ENCODE measurements at regions not wholly inside any gene's neighbourhood (a gene's known extent, or its start where the extent isn't known, plus 50 kb on each side); places are given as distances from the start of the nearest gene placed in this dataset.

DNA sequence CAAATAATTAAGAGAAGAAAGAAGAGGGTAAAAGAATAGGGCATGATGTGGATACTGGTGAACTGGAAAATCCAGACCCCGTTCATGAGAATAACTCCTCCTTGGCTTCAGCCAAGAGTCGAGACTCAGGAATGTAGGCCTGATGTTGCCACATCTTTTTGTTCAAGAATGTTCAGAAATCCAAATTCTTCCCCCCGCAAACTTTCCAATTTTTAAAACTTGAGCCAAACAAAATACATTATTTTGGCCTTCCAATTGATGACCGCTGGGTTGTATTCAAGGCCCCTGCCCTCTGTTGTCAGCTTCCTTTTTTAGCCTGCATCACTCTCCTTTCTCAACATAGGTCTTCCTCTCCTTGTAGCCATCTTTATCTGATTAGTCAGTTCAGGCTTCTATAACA is 106.1 kb downstream of the TNFAIP3 start (continued):
- TF ChIP-seq AHDC1 (CRISPR knock-in tag; IDR thresholded peaks at IDR 0.05; ENCODE audit: borderline replicate concordance) (no peak), DZIP1 (CRISPR knock-in tag; IDR thresholded peaks at IDR 0.05) (no peak), ZNF672 (CRISPR knock-in tag; IDR thresholded peaks at IDR 0.05) (no peak), SALL1 (CRISPR knock-in tag; IDR thresholded peaks at IDR 0.05) (no peak), RXRB (CRISPR knock-in tag; IDR thresholded peaks at IDR 0.05; ENCODE audit: borderline replicate concordance) (no peak), ZNF552 (CRISPR knock-in tag; IDR thresholded peaks at IDR 0.05; ENCODE audit: borderline replicate concordance) (no peak), ZNF569 (CRISPR knock-in tag; IDR thresholded peaks at IDR 0.05; ENCODE audit: borderline replicate concordance) (no peak), ZNF431 (CRISPR knock-in tag; IDR thresholded peaks at IDR 0.05; ENCODE audit: borderline replicate concordance, low read depth) (no peak), HOXD1 (CRISPR knock-in tag; IDR thresholded peaks at IDR 0.05) (no peak), FOXK2 (IDR thresholded peaks at IDR 0.05) (no peak), ZNF660 (CRISPR knock-in tag; IDR thresholded peaks at IDR 0.05; ENCODE audit: borderline replicate concordance, low read depth) (no peak), YEATS4 (CRISPR knock-in tag; IDR thresholded peaks at IDR 0.05; ENCODE audit: borderline replicate concordance) (no peak), ZZZ3 (CRISPR knock-in tag; IDR thresholded peaks at IDR 0.05; ENCODE audit: borderline replicate concordance) (no peak)
